ENCODE measurements at regions not wholly inside any gene's neighbourhood (a gene's known extent, or its start where the extent isn't known, plus 50 kb on each side); places are given as distances from the start of the nearest gene placed in this dataset.
"Not testable (repeated sequence)": the region's sequence is repeated elsewhere in the genome, so short reads cannot be mapped to it uniquely, and the experiment has no call there.

- no peak overlapping the region for H3K4me3 ChIP-seq (ENCODE audit: insufficient read depth, low read depth, low read length, poor library complexity, severe bottlenecking)
- no peaks in the 10 kb centered on the region for H3K36me3 ChIP-seq (ENCODE audit: control insufficient read depth, insufficient read depth, low read length)
- no peaks in the 10 kb centered on the region for H3K4me1 ChIP-seq (ENCODE audit: control insufficient read depth, insufficient read depth, low read length, poor library complexity, severe bottlenecking)
- H3K9me3 ChIP-seq (ENCODE audit: control insufficient read depth, low read length), result no peaks in the 10 kb centered on the region
- DNase-seq, result no peak
- H3K27me3 ChIP-seq (replicated peaks; ENCODE audit: control insufficient read depth, insufficient read depth, low read length, poor library complexity, severe bottlenecking), result no peaks in the 10 kb centered on the region
- no peak overlapping the region for H3K27ac ChIP-seq (ENCODE audit: insufficient read depth, low read length, poor library complexity, severe bottlenecking)
Measured at GRCh38 chr5:168089201-168089887, 202.1 kb upstream of the WWC1 start.

- Histone ChIP-seq H3K27ac (ENCODE audit: insufficient read depth, low read length, poor library complexity, severe bottlenecking) (no peak overlapping the region), H3K9me3 (ENCODE audit: control insufficient read depth, low read length) (no peaks in the 10 kb centered on the region), H3K27me3 (replicated peaks; ENCODE audit: control insufficient read depth, insufficient read depth, low read length, poor library complexity, severe bottlenecking) (no peaks in the 10 kb centered on the region), H3K4me3 (ENCODE audit: insufficient read depth, low read depth, low read length, poor library complexity, severe bottlenecking) (no peak overlapping the region), H3K4me1 (ENCODE audit: control insufficient read depth, insufficient read depth, low read length, poor library complexity, severe bottlenecking) (no peaks in the 10 kb centered on the region), H3K36me3 (ENCODE audit: control insufficient read depth, insufficient read depth, low read length) (no peaks in the 10 kb centered on the region)
- DNase-seq, result no peak
Measured at GRCh38 chr5:168092209-168093185, 198.9 kb upstream of the WWC1 start.

GRCh38 chr5:168093200-168093910 is 198.1 kb upstream of the WWC1 start:
- H3K4me1 ChIP-seq (ENCODE audit: control insufficient read depth, insufficient read depth, low read length, poor library complexity, severe bottlenecking), result no peaks in the 10 kb centered on the region
- H3K27ac ChIP-seq (ENCODE audit: insufficient read depth, low read length, poor library complexity, severe bottlenecking), result no peak overlapping the region
- H3K9me3 ChIP-seq (ENCODE audit: control insufficient read depth, low read length), result no peaks in the 10 kb centered on the region
- no peak for DNase-seq
- no peaks in the 10 kb centered on the region for H3K27me3 ChIP-seq (replicated peaks; ENCODE audit: control insufficient read depth, insufficient read depth, low read length, poor library complexity, severe bottlenecking)
- H3K36me3 ChIP-seq (ENCODE audit: control insufficient read depth, insufficient read depth, low read length), result no peaks in the 10 kb centered on the region
- H3K4me3 ChIP-seq (ENCODE audit: insufficient read depth, low read depth, low read length, poor library complexity, severe bottlenecking), result no peak overlapping the region

GRCh38 chr5:168096525-168096924 is 194.9 kb upstream of the WWC1 start:
- Histone ChIP-seq H3K4me1 (ENCODE audit: control insufficient read depth, insufficient read depth, low read length, poor library complexity, severe bottlenecking) (no peaks in the 10 kb centered on the region), H3K27me3 (replicated peaks; ENCODE audit: control insufficient read depth, insufficient read depth, low read length, poor library complexity, severe bottlenecking) (no peaks in the 10 kb centered on the region), H3K36me3 (ENCODE audit: control insufficient read depth, insufficient read depth, low read length) (no peaks in the 10 kb centered on the region), H3K27ac (ENCODE audit: insufficient read depth, low read length, poor library complexity, severe bottlenecking) (no peak overlapping the region), H3K9me3 (ENCODE audit: control insufficient read depth, low read length) (no peaks in the 10 kb centered on the region), H3K4me3 (ENCODE audit: insufficient read depth, low read depth, low read length, poor library complexity, severe bottlenecking) (no peak overlapping the region)
- DNase-seq, result no peak

- no peaks in the 10 kb centered on the region for H3K9me3 ChIP-seq (ENCODE audit: control insufficient read depth, low read length)
- no peak for DNase-seq
- H3K4me3 ChIP-seq (ENCODE audit: insufficient read depth, low read depth, low read length, poor library complexity, severe bottlenecking), result no peak overlapping the region
- no peaks in the 10 kb centered on the region for H3K27me3 ChIP-seq (replicated peaks; ENCODE audit: control insufficient read depth, insufficient read depth, low read length, poor library complexity, severe bottlenecking)
- H3K4me1 ChIP-seq (ENCODE audit: control insufficient read depth, insufficient read depth, low read length, poor library complexity, severe bottlenecking), result no peaks in the 10 kb centered on the region
- H3K36me3 ChIP-seq (ENCODE audit: control insufficient read depth, insufficient read depth, low read length), result no peaks in the 10 kb centered on the region
- H3K27ac ChIP-seq (ENCODE audit: insufficient read depth, low read length, poor library complexity, severe bottlenecking), result no peak overlapping the region
Measured at GRCh38 chr5:168097876-168098653, 193.4 kb upstream of the WWC1 start.

- Histone ChIP-seq H3K9me3 (ENCODE audit: control insufficient read depth, low read length) (no peaks in the 10 kb centered on the region), H3K27me3 (replicated peaks; ENCODE audit: control insufficient read depth, insufficient read depth, low read length, poor library complexity, severe bottlenecking) (no peaks in the 10 kb centered on the region), H3K36me3 (ENCODE audit: control insufficient read depth, insufficient read depth, low read length) (no peaks in the 10 kb centered on the region), H3K4me1 (ENCODE audit: control insufficient read depth, insufficient read depth, low read length, poor library complexity, severe bottlenecking) (no peaks in the 10 kb centered on the region), H3K27ac (ENCODE audit: insufficient read depth, low read length, poor library complexity, severe bottlenecking) (no peak overlapping the region), H3K4me3 (ENCODE audit: insufficient read depth, low read depth, low read length, poor library complexity, severe bottlenecking) (no peak overlapping the region)
- DNase-seq, result no peak
Measured at GRCh38 chr5:168101352-168101751, 190.1 kb upstream of the WWC1 start.

GRCh38 chr5:168103018-168103417 is 188.4 kb upstream of the WWC1 start:
- H3K36me3 ChIP-seq (ENCODE audit: control insufficient read depth, insufficient read depth, low read length); H3K4me1 ChIP-seq (ENCODE audit: control insufficient read depth, insufficient read depth, low read length, poor library complexity, severe bottlenecking); H3K4me3 ChIP-seq (ENCODE audit: insufficient read depth, low read depth, low read length, poor library complexity, severe bottlenecking); H3K9me3 ChIP-seq (ENCODE audit: control insufficient read depth, low read length); DNase-seq; H3K27me3 ChIP-seq (replicated peaks; ENCODE audit: control insufficient read depth, insufficient read depth, low read length, poor library complexity, severe bottlenecking); H3K27ac ChIP-seq (ENCODE audit: insufficient read depth, low read length, poor library complexity, severe bottlenecking): not testable (repeated sequence)

GRCh38 chr5:168104350-168104749 is 187.1 kb upstream of the WWC1 start:
- no peak overlapping the region for H3K27ac ChIP-seq (ENCODE audit: insufficient read depth, low read length, poor library complexity, severe bottlenecking)
- no peaks in the 10 kb centered on the region for H3K4me1 ChIP-seq (ENCODE audit: control insufficient read depth, insufficient read depth, low read length, poor library complexity, severe bottlenecking)
- no peaks in the 10 kb centered on the region for H3K9me3 ChIP-seq (ENCODE audit: control insufficient read depth, low read length)
- no peak overlapping the region for H3K4me3 ChIP-seq (ENCODE audit: insufficient read depth, low read depth, low read length, poor library complexity, severe bottlenecking)
- H3K36me3 ChIP-seq (ENCODE audit: control insufficient read depth, insufficient read depth, low read length), result no peaks in the 10 kb centered on the region
- no peak for DNase-seq
- no peaks in the 10 kb centered on the region for H3K27me3 ChIP-seq (replicated peaks; ENCODE audit: control insufficient read depth, insufficient read depth, low read length, poor library complexity, severe bottlenecking)

- H3K36me3 ChIP-seq (ENCODE audit: control insufficient read depth, insufficient read depth, low read length), result no peaks in the 10 kb centered on the region
- DNase-seq, result no peak
- no peaks in the 10 kb centered on the region for H3K27me3 ChIP-seq (replicated peaks; ENCODE audit: control insufficient read depth, insufficient read depth, low read length, poor library complexity, severe bottlenecking)
- H3K9me3 ChIP-seq (ENCODE audit: control insufficient read depth, low read length), result no peaks in the 10 kb centered on the region
- no peak overlapping the region for H3K4me3 ChIP-seq (ENCODE audit: insufficient read depth, low read depth, low read length, poor library complexity, severe bottlenecking)
- no peak overlapping the region for H3K27ac ChIP-seq (ENCODE audit: insufficient read depth, low read length, poor library complexity, severe bottlenecking)
- H3K4me1 ChIP-seq (ENCODE audit: control insufficient read depth, insufficient read depth, low read length, poor library complexity, severe bottlenecking), result no peaks in the 10 kb centered on the region
Measured at GRCh38 chr5:168104811-168105481, 186.5 kb upstream of the WWC1 start.

Data from effector memory CD4-positive, alpha-beta T cell (primary cell).